PFSK-1 (cell line): ENCODE measurements at regions not wholly inside any gene's neighbourhood (a gene's known extent, or its start where the extent isn't known, plus 50 kb on each side); places are given as distances from the start of the nearest gene placed in this dataset.

ENCODE experiments used
- POLR2AphosphoS5 ChIP-seq: IDR thresholded peaks from 2 replicates; pipeline ENCODE4 v1.6.1; 2012; ENCODE audit warnings: low read depth, mild to moderate bottlenecking, control low read depth, low read length, moderate library complexity
- REST ChIP-seq, 2 experiments: IDR thresholded peaks; 2 replicates each; pipeline versions ENCODE4 v1.6.1 to v1.8.0; 2011 to 2012; ENCODE audit warnings: low read depth in 2 of 2, low read length in 2 of 2, control low read depth in 1 of 2, inconsistent platforms in 1 of 2, mild to moderate bottlenecking in 1 of 2, moderate library complexity in 1 of 2; ENCODE audit not compliant: insufficient read depth in 1 of 2
- TAF1 ChIP-seq: IDR thresholded peaks from 2 replicates; pipeline ENCODE4 v1.6.1; 2012; ENCODE audit warnings: low read length, control low read depth, borderline replicate concordance; ENCODE audit not compliant: insufficient read depth

- no peak for TF ChIP-seq TAF1
- TF ChIP-seq POLR2AphosphoS5, result no peak
- TF ChIP-seq REST (IDR thresholded peaks at IDR 0.05; ENCODE audit: insufficient read depth in 1 of 2, low read depth in 2 of 2, low read length in 2 of 2), result no peak
Measured at GRCh38 chr11:38672445-38672844, 2074.4 kb upstream of the RAG2 start.
